ENCODE measurements at regions not wholly inside any gene's neighbourhood (a gene's known extent, or its start where the extent isn't known, plus 50 kb on each side); places are given as distances from the start of the nearest gene placed in this dataset.

GRCh38 chr5:173514661-173515060, 101.8 kb downstream of the BOD1 start:
- no peak overlapping the region for H3K4me3 ChIP-seq (ENCODE audit: low read depth, low read length)
- WGBS (ENCODE audit: insufficient coverage): no CpG with 5 or more reads among the region's 2 CpGs
- H3K4me1 ChIP-seq (ENCODE audit: control insufficient read depth, insufficient read depth, low read length): no peaks in the 10 kb centered on the region
- no peak for DNase-seq (ENCODE audit: low read depth in 4 of 6, low spot score in 6 of 6)
- no peaks in the 10 kb centered on the region for H3K27me3 ChIP-seq (ENCODE audit: control insufficient read depth, insufficient read depth, low read length)
- H3K36me3 ChIP-seq (ENCODE audit: control insufficient read depth, insufficient read depth, low read length): no peaks in the 10 kb centered on the region
- H3K27ac ChIP-seq (ENCODE audit: low read depth, low read length): no peak overlapping the region
- no peaks in the 10 kb centered on the region for H3K9me3 ChIP-seq (ENCODE audit: control insufficient read depth, insufficient read depth, low read length)

GRCh38 chr5:173513521-173513991, 102.9 kb downstream of the BOD1 start:
- H3K9me3 ChIP-seq (ENCODE audit: control insufficient read depth, insufficient read depth, low read length): no peaks in the 10 kb centered on the region
- no peak overlapping the region for H3K27ac ChIP-seq (ENCODE audit: low read depth, low read length)
- H3K27me3 ChIP-seq (ENCODE audit: control insufficient read depth, insufficient read depth, low read length): no peaks in the 10 kb centered on the region
- H3K4me3 ChIP-seq (ENCODE audit: low read depth, low read length): no peak overlapping the region
- H3K4me1 ChIP-seq (ENCODE audit: control insufficient read depth, insufficient read depth, low read length): no peaks in the 10 kb centered on the region
- no peak for DNase-seq (ENCODE audit: low read depth in 4 of 6, low spot score in 6 of 6)
- no peaks in the 10 kb centered on the region for H3K36me3 ChIP-seq (ENCODE audit: control insufficient read depth, insufficient read depth, low read length)

DNA sequence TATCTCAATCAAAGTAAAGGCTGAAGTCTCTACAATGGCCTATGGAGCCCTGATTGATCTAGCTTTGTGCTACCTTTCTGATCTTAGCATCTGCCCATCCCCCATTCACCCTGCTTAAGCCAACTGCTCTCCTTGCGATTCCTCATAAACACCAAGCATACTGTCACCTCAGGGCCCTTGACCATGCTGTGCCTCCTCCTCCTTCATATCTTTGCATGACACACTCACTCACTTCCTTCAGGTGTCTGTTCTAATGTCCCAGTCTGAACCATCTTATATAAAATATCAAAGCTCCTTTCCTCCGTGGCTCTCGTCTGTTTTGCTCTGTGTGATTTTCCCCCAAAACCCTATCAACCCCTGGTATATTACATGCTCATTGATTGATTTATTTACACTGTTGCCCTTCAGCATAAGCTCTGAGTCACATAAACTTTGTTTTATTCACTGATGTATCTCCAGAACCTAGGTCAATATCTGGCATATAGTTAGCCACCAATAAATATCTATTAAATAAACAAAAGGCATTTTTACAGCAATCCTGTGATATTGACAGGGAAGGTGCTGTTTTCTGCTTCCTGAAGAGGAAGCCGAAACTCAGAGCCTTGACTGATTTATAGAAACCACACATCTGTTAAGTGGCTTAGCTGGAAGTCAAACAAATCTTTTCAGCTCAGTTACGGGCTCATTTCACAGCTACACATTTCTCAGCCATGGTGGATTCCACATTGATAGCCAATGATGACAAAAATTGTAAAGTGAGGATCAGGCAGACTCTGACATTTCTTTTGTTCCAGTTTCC, 103.6 kb downstream of the BOD1 start:
- Histone ChIP-seq H3K27me3 (ENCODE audit: control insufficient read depth, insufficient read depth, low read length) (no peaks in the 10 kb centered on the region), H3K36me3 (ENCODE audit: control insufficient read depth, insufficient read depth, low read length) (no peaks in the 10 kb centered on the region), H3K27ac (ENCODE audit: low read depth, low read length) (no peak overlapping the region), H3K4me1 (ENCODE audit: control insufficient read depth, insufficient read depth, low read length) (no peaks in the 10 kb centered on the region), H3K4me3 (ENCODE audit: low read depth, low read length) (no peak overlapping the region), H3K9me3 (ENCODE audit: control insufficient read depth, insufficient read depth, low read length) (no peaks in the 10 kb centered on the region)
- DNase-seq (ENCODE audit: low read depth in 4 of 6, low spot score in 6 of 6): peak in 1 of 6 donors; percentile 24
- WGBS (ENCODE audit: insufficient coverage): 100% methylated on average over 3 of the region's 5 CpGs

DNA sequence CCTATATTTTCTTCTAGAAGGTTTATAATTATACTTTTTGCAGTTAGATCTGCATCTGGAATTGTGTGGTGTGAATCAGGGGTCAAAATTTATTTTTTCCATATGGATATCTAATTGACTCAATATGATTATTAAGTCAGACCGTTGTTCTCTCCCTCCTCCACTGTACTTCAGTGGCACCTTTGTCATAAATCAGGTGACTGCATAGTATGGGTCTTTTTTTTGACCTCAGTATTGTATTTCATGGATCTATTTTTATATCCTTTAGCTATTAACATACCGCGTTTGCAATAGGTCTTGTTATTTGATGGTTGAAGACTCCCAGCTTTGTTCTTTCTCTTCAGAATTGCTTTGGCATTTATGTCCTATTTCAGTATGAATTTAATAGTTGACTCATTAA, 107.4 kb downstream of the BOD1 start:
- Histone ChIP-seq H3K9me3 (ENCODE audit: control insufficient read depth, insufficient read depth, low read length) (no peaks in the 10 kb centered on the region), H3K4me3 (ENCODE audit: low read depth, low read length) (no peak overlapping the region)
- no CpG with 5 or more reads among the region's 3 CpGs for WGBS (ENCODE audit: insufficient coverage)

GRCh38 chr5:173507171-173507570, 109.3 kb downstream of the BOD1 start:
- Histone ChIP-seq H3K27ac (ENCODE audit: low read depth, low read length) (no peak overlapping the region), H3K4me3 (ENCODE audit: low read depth, low read length) (no peak overlapping the region), H3K9me3 (ENCODE audit: control insufficient read depth, insufficient read depth, low read length) (no peaks in the 10 kb centered on the region), H3K4me1 (ENCODE audit: control insufficient read depth, insufficient read depth, low read length) (no peaks in the 10 kb centered on the region), H3K36me3 (ENCODE audit: control insufficient read depth, insufficient read depth, low read length) (no peaks in the 10 kb centered on the region), H3K27me3 (ENCODE audit: control insufficient read depth, insufficient read depth, low read length) (no peaks in the 10 kb centered on the region)
- 58% methylated on average over 2 of the region's 5 CpGs for WGBS (ENCODE audit: insufficient coverage)
- DNase-seq (ENCODE audit: low read depth in 4 of 6, low spot score in 6 of 6): no peak

More for the DNA sequence above, 107.4 kb downstream of the BOD1 start:
- no peak for DNase-seq (ENCODE audit: low read depth in 4 of 6, low spot score in 6 of 6)
- Histone ChIP-seq H3K36me3 (ENCODE audit: control insufficient read depth, insufficient read depth, low read length) (no peaks in the 10 kb centered on the region), H3K27ac (ENCODE audit: low read depth, low read length) (no peak overlapping the region), H3K4me1 (ENCODE audit: control insufficient read depth, insufficient read depth, low read length) (no peaks in the 10 kb centered on the region), H3K27me3 (ENCODE audit: control insufficient read depth, insufficient read depth, low read length) (no peaks in the 10 kb centered on the region)

DNA sequence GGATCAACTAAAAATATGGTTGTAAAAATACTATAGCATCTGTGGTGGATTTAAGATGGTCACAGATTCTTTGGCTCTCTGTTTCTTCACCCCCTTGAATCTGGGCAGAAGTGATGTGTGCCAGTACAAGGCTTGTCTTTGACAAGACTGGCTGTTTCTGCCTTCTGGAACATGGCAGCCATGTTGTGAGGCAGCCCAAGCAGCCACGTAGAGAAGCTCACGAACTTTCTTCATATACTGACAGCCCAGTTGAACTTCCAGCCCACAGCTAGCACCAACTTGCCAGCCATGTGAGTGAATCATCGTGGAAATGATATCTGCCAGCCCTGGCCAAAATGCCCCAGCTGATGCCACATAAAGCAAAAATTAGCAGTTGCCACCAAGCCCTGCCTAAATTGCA, 110.8 kb downstream of the BOD1 start:
- Histone ChIP-seq H3K27me3 (ENCODE audit: control insufficient read depth, insufficient read depth, low read length) (no peaks in the 10 kb centered on the region), H3K4me1 (ENCODE audit: control insufficient read depth, insufficient read depth, low read length) (no peaks in the 10 kb centered on the region), H3K9me3 (ENCODE audit: control insufficient read depth, insufficient read depth, low read length) (no peaks in the 10 kb centered on the region)

DNA sequence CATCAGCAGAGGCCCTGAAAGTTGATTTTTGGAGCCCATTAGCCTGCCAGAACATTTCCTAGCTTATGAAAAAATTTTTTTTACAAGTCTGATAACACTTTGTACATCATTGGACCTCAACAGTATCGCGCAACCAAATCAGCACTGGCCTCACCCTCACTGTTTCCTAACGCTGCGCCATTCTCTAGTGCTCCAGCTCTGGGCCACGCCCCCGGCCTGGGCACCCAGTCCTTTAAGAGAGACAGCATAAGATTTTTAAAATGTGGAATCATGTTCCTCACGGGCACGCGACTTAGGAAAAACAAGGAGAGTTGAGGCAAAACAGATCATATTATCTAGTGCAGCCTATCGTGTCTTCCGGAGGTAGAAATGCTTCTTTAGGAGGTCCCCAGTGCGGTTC, 114.5 kb downstream of the BOD1 start:
- Histone ChIP-seq H3K27me3 (ENCODE audit: control insufficient read depth, insufficient read depth, low read length) (peaks cover 2% of the 10 kb centered on the region), H3K27ac (ENCODE audit: low read depth, low read length) (no peak overlapping the region), H3K9me3 (ENCODE audit: control insufficient read depth, insufficient read depth, low read length) (no peaks in the 10 kb centered on the region), H3K4me3 (ENCODE audit: low read depth, low read length) (no peak overlapping the region), H3K4me1 (ENCODE audit: control insufficient read depth, insufficient read depth, low read length) (peaks cover 11% of the 10 kb centered on the region), H3K36me3 (ENCODE audit: control insufficient read depth, insufficient read depth, low read length) (no peaks in the 10 kb centered on the region)
- 99% methylated on average over 10 of the region's 12 CpGs for WGBS (ENCODE audit: insufficient coverage)
- no peak for DNase-seq (ENCODE audit: low read depth in 4 of 6, low spot score in 6 of 6)

More for the DNA sequence above, 110.8 kb downstream of the BOD1 start:
- Histone ChIP-seq H3K27ac (ENCODE audit: low read depth, low read length) (no peak overlapping the region), H3K4me3 (ENCODE audit: low read depth, low read length) (no peak overlapping the region), H3K36me3 (ENCODE audit: control insufficient read depth, insufficient read depth, low read length) (no peaks in the 10 kb centered on the region)
- WGBS (ENCODE audit: insufficient coverage): 85% methylated on average over 2 of the region's 3 CpGs
- DNase-seq (ENCODE audit: low read depth in 4 of 6, low spot score in 6 of 6): no peak

DNA sequence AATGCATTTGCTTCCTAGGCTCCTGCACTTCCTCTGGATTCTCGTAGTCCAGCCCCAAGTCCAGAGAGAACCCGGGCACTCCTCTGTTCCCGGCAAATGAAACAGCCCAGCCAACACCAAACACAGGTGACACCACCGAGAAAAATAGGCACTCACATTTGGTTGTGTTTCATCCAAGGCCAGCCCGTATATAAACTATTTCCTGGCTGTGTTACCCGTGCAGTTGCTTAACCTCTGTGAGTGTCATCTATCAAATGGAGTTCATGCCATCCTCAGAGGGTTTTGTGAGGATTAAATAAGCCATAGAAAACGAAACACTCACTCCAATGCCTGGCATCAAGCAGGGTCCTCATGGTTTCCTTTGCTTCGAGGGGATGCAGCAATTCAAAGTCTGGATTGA, 115.2 kb downstream of the BOD1 start:
- Histone ChIP-seq H3K36me3 (ENCODE audit: control insufficient read depth, insufficient read depth, low read length) (no peaks in the 10 kb centered on the region), H3K4me1 (ENCODE audit: control insufficient read depth, insufficient read depth, low read length) (peaks cover 11% of the 10 kb centered on the region), H3K9me3 (ENCODE audit: control insufficient read depth, insufficient read depth, low read length) (no peaks in the 10 kb centered on the region), H3K27me3 (ENCODE audit: control insufficient read depth, insufficient read depth, low read length) (peaks cover 2% of the 10 kb centered on the region), H3K4me3 (ENCODE audit: low read depth, low read length) (no peak overlapping the region), H3K27ac (ENCODE audit: low read depth, low read length) (no peak overlapping the region)
- WGBS (ENCODE audit: insufficient coverage): 89% methylated on average over 3 of the region's 8 CpGs
- DNase-seq (ENCODE audit: low read depth in 4 of 6, low spot score in 6 of 6): no peak

DNA sequence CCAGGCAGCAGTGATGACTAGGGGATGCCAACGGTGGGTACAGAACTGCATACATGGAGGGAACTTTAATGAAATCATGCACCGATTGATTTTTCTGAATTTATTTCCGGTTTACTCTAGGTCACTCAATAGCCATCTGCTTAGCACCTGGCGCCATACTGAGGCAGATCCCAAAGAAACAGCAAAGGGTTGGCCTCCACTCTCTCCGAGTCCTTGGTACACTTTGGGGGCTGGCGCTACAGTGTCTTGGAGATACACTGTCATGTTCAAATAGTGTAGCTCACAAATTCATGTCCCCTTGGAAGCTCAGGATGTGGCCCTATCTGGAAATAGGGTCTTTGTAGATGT, 116.3 kb downstream of the BOD1 start:
- no peak overlapping the region for H3K27ac ChIP-seq (ENCODE audit: low read depth, low read length)

DNA sequence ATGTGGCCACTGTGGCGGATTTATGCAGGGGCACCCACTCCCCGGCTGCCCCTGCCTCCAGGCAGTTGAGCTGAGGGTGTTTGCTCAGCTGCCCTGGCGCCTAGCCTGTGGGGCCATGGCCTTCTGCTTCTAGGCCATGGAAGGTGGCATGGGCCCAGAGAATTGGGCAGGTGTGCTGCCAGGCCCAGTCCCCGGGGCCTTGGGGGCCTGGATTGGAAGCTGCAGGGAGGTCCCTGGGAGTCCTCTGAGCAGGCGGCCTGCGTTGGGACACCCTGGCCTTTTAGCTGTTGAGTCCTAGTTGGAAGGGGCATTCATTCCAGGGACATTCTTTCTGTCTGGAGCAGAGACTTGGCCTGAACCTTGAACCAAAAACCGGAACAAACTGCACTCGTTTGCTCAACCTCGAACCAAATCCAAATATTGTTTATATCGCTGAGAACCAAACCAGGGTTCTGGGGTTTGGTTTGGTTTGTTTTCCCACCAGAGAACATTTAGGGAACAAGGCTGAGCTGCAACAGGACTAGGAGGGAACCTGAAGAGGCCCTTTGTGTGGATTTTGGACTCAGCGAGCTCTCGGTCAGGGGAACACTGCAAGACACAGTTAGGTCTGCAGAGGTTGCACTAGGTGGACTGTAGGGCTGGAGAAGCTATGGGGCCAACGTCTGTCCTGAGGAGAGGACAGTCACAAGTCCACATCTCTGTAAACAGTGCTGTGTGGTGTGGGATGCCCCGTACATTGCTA, 116.8 kb downstream of the BOD1 start:
- no peak for DNase-seq (ENCODE audit: low read depth in 4 of 6, low spot score in 6 of 6)
- 87% methylated on average over 14 of the region's 14 CpGs for WGBS (ENCODE audit: insufficient coverage)
- H3K4me3 ChIP-seq (ENCODE audit: low read depth, low read length): no peak overlapping the region
- no peaks in the 10 kb centered on the region for H3K36me3 ChIP-seq (ENCODE audit: control insufficient read depth, insufficient read depth, low read length)
- H3K27ac ChIP-seq (ENCODE audit: low read depth, low read length): no peak overlapping the region
- peaks cover 2% of the 10 kb centered on the region for H3K27me3 ChIP-seq (ENCODE audit: control insufficient read depth, insufficient read depth, low read length)
- H3K4me1 ChIP-seq (ENCODE audit: control insufficient read depth, insufficient read depth, low read length): peaks cover 11% of the 10 kb centered on the region
- H3K9me3 ChIP-seq (ENCODE audit: control insufficient read depth, insufficient read depth, low read length): no peaks in the 10 kb centered on the region

More for the DNA sequence above, 116.3 kb downstream of the BOD1 start:
- no peak overlapping the region for H3K4me3 ChIP-seq (ENCODE audit: low read depth, low read length)
- peaks cover 11% of the 10 kb centered on the region for H3K4me1 ChIP-seq (ENCODE audit: control insufficient read depth, insufficient read depth, low read length)
- no peaks in the 10 kb centered on the region for H3K9me3 ChIP-seq (ENCODE audit: control insufficient read depth, insufficient read depth, low read length)
- 98% methylated on average over 6 of the region's 6 CpGs for WGBS (ENCODE audit: insufficient coverage)
- H3K36me3 ChIP-seq (ENCODE audit: control insufficient read depth, insufficient read depth, low read length): no peaks in the 10 kb centered on the region
- peaks cover 2% of the 10 kb centered on the region for H3K27me3 ChIP-seq (ENCODE audit: control insufficient read depth, insufficient read depth, low read length)
- no peak for DNase-seq (ENCODE audit: low read depth in 4 of 6, low spot score in 6 of 6)
